Frontal cortex (tissue), 3 donors: ENCODE measurements at regions not wholly inside any gene's neighbourhood (a gene's known extent, or its start where the extent isn't known, plus 50 kb on each side); places are given as distances from the start of the nearest gene placed in this dataset.
A peak's percentile ranks its signal among the peaks of the same experiment; 100 is the strongest.
"Not testable (repeated sequence)": the region's sequence is repeated elsewhere in the genome, so short reads cannot be mapped to it uniquely, and the experiment has no call there.

Source experiments
- DNase-seq, 2 donors: peaks; one replicate each; pipeline ENCODE4 v3.0.0; 2012; ENCODE audit warnings: low spot score in 2 of 2
- FAIRE-seq: peaks from 2 replicates; lab custom pipeline; 2012; peaks lifted over from hg19 to GRCh38; lab: Jason Lieb, UNC
- donor health status: control.
- donor health status: control.
- donor health status: control.

GRCh38 chr10:84837041-84837812 is 508.8 kb downstream of the CCSER2 start:
- DNase-seq (no peak), FAIRE-seq (no peak)

DNA sequence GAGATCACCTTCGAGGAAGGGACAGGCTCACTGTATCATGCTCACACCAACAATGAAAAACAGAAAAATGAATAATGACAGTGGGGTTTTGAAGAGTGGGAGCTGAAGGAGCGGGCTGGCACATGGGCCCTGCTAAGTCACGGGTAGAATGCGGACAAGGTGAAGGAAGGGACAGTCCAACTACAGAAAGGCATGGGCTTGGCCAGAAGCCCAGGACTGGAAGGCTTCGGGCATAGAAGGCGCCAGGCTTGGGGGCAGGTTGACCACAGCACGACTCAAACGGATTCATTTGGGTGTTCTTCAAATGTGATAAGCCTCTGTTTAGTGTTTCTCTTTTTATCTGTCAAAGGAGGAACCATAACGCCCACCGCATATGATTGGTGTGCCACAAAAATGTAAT is 509.5 kb downstream of the CCSER2 start:
- DNase-seq (no peak), FAIRE-seq (no peak)

GRCh38 chr10:84838851-84839250 is 510.5 kb downstream of the CCSER2 start:
- DNase-seq (no peak), FAIRE-seq (no peak)

DNA sequence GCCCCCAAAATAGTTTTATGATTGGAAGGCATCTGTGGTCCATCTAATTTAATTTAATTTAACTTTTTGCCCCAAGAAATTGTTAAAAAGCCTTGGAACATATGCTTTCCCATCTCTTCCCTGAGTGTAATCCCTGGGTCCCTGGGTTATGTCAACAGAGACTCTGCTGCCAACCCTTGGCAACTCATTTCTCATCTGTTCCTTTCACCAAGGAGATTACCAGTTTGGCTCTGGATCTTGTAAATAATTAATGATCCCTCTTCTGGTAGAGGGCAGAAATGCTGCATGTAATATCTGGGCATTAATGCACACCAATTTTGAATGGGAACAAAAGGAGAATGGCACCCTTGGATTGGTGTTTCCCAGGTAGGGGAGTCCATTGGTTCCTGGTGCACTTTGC is 514.2 kb downstream of the CCSER2 start:
- FAIRE-seq, result no peak
- no peak for DNase-seq

DNA sequence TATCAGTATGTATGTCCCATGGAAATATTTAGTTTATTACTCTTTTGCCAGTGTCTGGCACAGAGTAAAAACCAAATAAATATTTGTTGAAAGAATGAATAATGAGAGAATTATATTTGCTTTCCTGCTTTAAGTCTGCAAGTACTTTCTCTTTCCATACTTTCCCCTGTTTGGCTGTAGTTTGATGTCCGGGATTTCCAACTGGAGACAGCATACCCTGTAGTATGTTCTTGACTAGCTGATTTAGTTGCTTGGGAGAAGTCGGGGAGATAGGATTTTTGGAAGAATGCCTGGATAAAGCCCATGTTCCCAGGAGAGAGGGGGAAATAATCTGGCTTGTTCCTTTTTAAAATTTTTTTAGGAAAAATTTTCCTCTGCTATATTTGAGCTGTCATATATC is 516.1 kb downstream of the CCSER2 start:
- no peak for FAIRE-seq
- DNase-seq, result no peak

- peak in 1 of 2 donors; percentile 20 for DNase-seq
- FAIRE-seq, result no peak
Observed at GRCh38 chr10:84845628-84846261, 517.4 kb downstream of the CCSER2 start.

GRCh38 chr10:84846658-84847316 is 518.4 kb downstream of the CCSER2 start:
- FAIRE-seq (no peak), DNase-seq (no peak)

DNA sequence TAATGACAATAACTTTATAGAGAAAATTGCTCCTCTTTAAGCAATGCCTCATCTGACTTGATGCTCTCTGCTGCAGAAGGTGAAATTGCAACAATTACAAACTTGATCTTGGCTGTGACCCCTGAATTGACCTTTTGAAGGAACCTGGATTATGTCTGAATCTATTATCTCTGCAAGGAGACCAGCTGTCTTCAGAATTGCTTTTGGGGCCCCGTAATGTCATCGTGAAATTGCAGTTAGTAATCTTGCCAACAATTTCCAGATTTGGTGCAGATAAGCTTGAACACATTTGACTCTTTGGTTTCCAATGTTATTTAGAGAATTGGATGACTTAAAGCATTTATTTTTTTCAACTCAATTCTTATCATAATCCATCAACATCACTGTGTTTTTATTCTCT is 520.6 kb downstream of the CCSER2 start:
- no peak for FAIRE-seq
- DNase-seq, result no peak

GRCh38 chr10:84850826-84851225 is 522.4 kb downstream of the CCSER2 start:
- DNase-seq (no peak), FAIRE-seq (no peak)

DNA sequence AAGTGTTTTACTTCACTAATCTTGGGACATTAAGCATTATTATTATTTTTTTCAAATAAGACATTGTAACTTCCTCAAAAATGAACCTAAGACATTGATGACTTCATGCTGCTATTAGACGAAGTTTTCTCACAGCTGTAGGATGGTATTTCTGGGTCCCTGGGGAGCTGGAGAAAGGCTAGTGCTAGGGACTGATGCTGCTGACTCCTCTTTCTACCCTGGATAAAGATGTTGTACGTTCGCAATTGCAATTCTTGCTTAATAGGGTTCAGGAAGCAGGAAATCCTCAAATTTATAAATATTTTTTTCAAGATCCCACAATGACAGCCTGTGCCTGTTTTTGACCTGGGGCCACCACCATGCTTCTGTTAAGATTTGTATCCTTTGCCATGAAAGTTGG is 526.0 kb downstream of the CCSER2 start:
- FAIRE-seq (no peak), DNase-seq (no peak)

DNA sequence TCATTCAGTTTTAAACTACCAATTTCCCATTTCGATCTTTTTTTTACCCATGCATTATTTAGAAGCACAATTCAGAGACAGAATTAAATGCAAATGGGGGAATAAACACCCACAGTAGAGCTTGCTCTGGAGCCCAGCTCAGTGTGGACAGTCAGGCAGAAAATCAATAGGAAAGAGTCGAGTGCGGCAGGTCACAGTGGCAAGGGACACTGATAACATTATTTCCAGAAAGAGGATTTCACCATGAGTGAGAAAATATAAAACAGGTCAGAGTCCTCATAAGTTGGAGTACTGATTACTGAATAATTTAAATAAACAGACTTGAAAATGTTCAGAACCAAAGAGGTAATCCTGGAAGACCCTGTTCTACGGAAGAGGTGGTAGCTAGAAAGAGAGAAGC is 532.5 kb downstream of the CCSER2 start:
- DNase-seq, result no peak
- no peak for FAIRE-seq

DNA sequence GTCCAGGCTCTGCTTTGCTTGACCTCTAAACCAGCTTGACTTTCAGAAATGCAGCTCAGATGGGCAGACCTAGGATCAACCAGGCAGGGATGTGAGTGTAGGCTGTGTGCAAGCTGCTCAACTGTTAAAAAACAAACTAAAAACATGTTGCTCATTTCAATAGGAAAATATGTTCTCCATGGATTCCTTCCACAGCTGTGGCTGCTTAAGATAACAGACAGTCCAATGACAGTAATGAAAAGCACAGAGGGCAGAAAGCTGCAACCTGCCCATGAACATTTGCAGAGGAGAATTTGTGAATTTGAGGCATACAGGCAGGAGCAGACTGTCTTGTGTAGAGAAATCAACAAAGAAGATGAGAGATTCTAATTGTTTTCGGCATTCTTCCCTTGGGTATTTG is 534.2 kb downstream of the CCSER2 start:
- DNase-seq (no peak), FAIRE-seq (no peak)

DNA sequence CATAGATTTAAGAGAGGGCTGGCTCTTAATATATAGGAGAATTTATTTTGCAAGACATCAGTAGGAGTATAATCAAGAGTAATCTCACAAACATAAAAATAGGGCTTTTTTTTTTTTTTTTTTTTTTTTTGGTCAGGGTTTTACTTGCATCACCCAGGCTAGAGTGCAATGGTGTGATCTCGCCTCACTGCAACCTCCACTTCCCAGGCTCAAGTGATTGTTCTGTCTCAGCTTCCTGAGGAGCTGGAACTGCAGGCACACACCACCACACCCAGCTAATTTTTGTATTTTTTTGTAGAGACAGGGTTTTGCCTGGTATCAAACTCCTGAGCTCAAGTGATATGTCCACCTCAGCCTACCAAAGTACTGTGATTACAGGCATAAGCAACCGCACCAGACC is 535.3 kb downstream of the CCSER2 start:
- DNase-seq, result no peak
- no peak for FAIRE-seq

DNA sequence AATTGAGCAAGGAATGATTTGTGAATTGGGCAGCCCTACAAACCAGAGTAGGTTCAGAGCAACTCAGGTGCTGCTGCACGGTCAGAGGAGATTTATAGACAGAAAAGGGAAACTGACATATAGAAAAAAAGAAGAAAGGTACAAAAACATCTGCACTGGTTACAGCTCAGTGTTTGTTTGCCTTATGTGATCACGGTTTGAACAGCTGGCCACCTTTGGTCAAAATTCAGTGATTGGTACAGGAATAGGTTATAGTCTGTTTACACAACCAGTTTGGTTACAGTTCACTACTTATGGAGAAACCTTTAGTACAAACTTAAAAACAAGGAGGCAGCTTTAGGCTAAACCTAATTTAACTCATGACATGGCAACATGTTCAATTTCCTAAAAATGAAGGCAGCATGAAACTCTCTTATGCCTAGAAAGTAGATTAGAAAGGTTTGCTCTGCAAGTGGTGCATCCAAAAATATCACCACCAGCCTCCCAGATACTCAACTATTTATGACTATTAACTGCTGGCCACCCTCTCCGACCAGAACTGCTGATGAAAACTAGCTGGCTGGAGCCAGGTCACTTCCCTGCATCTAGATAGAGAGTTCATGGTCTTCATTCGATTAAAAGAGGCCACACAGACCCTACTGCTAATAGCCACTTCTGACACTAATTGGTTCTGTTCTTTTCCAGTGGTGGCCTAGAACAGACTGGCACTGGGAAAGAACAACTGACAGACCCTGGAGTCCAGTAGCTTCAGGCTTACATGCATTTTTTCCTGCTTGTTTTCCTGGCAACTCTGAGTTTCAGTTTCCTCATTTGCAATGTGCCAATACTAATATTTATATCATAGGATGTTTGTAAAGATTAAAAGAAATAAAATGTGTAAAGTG is 548.0 kb downstream of the CCSER2 start:
- no peak for FAIRE-seq
- DNase-seq, result no peak

DNA sequence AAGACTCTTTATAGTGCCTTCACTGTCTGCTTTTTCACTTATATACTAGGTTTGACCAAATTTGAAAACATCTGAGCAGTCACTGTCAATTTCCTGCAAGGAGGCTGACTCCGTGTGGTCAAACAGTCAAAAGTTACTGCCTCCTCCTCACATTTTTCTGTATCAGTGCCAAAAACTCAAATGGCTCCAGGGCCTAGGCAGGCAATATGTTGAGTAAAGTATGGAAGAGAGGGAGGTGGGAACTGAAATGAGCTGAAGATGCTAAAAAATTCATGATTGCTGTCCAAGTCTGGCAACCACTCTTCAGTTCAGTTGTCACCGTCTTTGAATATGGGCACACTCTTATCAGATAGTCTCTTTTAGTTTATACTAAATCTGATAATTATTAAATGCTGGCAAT is 551.6 kb downstream of the CCSER2 start:
- no peak for DNase-seq
- FAIRE-seq, result no peak

- DNase-seq, FAIRE-seq: not testable (repeated sequence)
Observed at GRCh38 chr10:84881696-84882095, 553.3 kb downstream of the CCSER2 start.

DNA sequence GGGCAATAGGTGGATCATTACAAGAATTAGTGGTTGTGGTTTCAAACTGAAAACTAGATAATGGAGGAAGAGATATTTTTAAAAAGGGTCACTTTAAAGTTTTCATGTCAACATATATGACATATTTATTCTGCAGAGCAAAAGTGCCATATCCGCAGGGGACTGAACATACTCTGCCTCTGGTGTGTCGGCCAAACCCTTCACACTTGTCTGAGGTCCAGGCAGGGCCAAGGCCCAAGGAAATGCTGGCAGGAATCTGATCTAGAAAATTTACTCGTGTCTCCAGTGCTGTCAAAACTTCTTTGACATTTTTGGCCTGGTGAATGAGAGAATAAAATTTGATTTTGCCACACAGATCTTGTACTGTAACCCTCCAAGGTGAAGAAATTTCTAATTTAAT is 562.3 kb downstream of the CCSER2 start:
- DNase-seq (no peak), FAIRE-seq (no peak)

GRCh38 chr10:84891631-84892030 is 563.2 kb downstream of the CCSER2 start:
- FAIRE-seq (no peak), DNase-seq (no peak)

- FAIRE-seq, result no peak
Observed at GRCh38 chr10:84895541-84895940, 567.2 kb downstream of the CCSER2 start.

GRCh38 chr10:84896909-84897308 is 568.5 kb downstream of the CCSER2 start:
- FAIRE-seq, result no peak
- no peak for DNase-seq

More at GRCh38 chr10:84895541-84895940, 567.2 kb downstream of the CCSER2 start:
- no peak for DNase-seq
